ENCODE measurements at regions not wholly inside any gene's neighbourhood (a gene's known extent, or its start where the extent isn't known, plus 50 kb on each side); places are given as distances from the start of the nearest gene placed in this dataset.

- POLR2A ChIA-PET (ENCODE audit: unreplicated experiment) = no interaction called here
Observed at GRCh38 chr2:67057901-67058703, 339.0 kb upstream of the ETAA1 start.

More at GRCh38 chr2:67057901-67058703, 339.0 kb upstream of the ETAA1 start:
- Histone ChIP-seq H3K23ac (ENCODE audit: low read depth, low read length) (no peak overlapping the region), H3K9me1 (ENCODE audit: insufficient read depth, low read length) (no peaks in the 10 kb centered on the region; the same call in 1 of the 2 replicates), H3K27ac (ENCODE audit: insufficient read depth, low read length) (no peak overlapping the region), H3K9ac (ENCODE audit: low read depth, low read length) (no peak overlapping the region), H3K18ac (ENCODE audit: low read depth, low read length) (no peak overlapping the region), H2AK9ac (replicated peaks; ENCODE audit: low read depth, low read length, poor library complexity) (no peak overlapping the region), H3K4me3 (ENCODE audit: insufficient read depth, low read depth, low read length) (no peak overlapping the region), H3K14ac (replicated peaks; ENCODE audit: low read depth, low read length) (no peak overlapping the region), H2BK5ac (ENCODE audit: low read depth, low read length, poor library complexity, severe bottlenecking) (no peak overlapping the region), H2AK5ac (ENCODE audit: low read depth, low read length) (no peak overlapping the region), H4K91ac (ENCODE audit: insufficient read depth, low read depth, low read length) (no peak overlapping the region), H2AFZ (replicated peaks; ENCODE audit: low read length, poor library complexity) (no peak overlapping the region), H4K20me1 (ENCODE audit: insufficient read depth, low read length) (no peaks in the 10 kb centered on the region), H2BK120ac (ENCODE audit: low read depth, low read length) (no peak overlapping the region), H4K8ac (ENCODE audit: low read depth in 2 of 2, low read length in 2 of 2) (0 out of 4 replicates have a peak overlapping the region, but pooled peaks of 1 of the 2 experiments have one; percentile 13), H2BK20ac (ENCODE audit: low read depth, low read length) (no peak overlapping the region), H3K9me3 (ENCODE audit: control insufficient read depth, insufficient read depth, low read length) (peaks cover 2% of the 10 kb centered on the region; the same call in 1 of the 2 replicates), H3K56ac (ENCODE audit: extremely low read depth, insufficient read depth, low read length) (no peak overlapping the region), H3K4me2 (ENCODE audit: low read depth, low read length) (no peak overlapping the region), H3K79me1 (ENCODE audit: low read depth in 1 of 2, low read length in 2 of 2) (no peaks in the 10 kb centered on the region), H3K27me3 (ENCODE audit: control insufficient read depth, insufficient read depth, low read length) (no peaks in the 10 kb centered on the region), H3K36me3 (ENCODE audit: control insufficient read depth, insufficient read depth, low read length) (no peaks in the 10 kb centered on the region), H3K4ac (ENCODE audit: low read depth, low read length) (no peak overlapping the region), H4K5ac (ENCODE audit: low read depth, low read length) (no peak overlapping the region), H2BK15ac (ENCODE audit: low read depth, low read length) (no peak overlapping the region), H3K4me1 (ENCODE audit: control insufficient read depth, insufficient read depth, low read length) (peaks cover 9% of the 10 kb centered on the region)
- DNase-seq = peak; percentile 72
- in situ Hi-C loops (cut with MboI; ENCODE audit: low sequenced_read_pairs) (no loop called here), dilution Hi-C loops (cut with HindIII; ENCODE audit: low sequenced_read_pairs, unreplicated experiment) (no loop called here), intact Hi-C loops (cut with micrococcal nuclease) (loop anchor here (5.0 kb wide), 1 partner anchor 481 kb away; no protein-coding TSS in a partner anchor)
- TF ChIP-seq MXI1 (IDR thresholded peaks at IDR 0.05; ENCODE audit: borderline replicate concordance, low read depth, low read length) (no peak), SMC3 (IDR thresholded peaks at IDR 0.05; ENCODE audit: low read depth, low read length) (no peak), CEBPB (IDR thresholded peaks at IDR 0.05; ENCODE audit: low read depth, low read length) (peak; percentile 89)
- BruUV-seq (replicated peaks) = no TSS peak
- WGBS, 2 experiments (ENCODE audit: extremely low coverage in 2 of 2, insufficient read length in 1 of 2) = no CpG with 5 or more reads among the region's 2 CpGs
- ATAC-seq (ENCODE audit: low read depth) = peak; percentile 60
- CTCF ChIA-PET = no interaction called here

Measured in IMR-90 (cell line).